Endodermal cell (in vitro differentiated cells): ENCODE measurements at regions not wholly inside any gene's neighbourhood (a gene's known extent, or its start where the extent isn't known, plus 50 kb on each side); places are given as distances from the start of the nearest gene placed in this dataset.
A peak's percentile ranks its signal among the peaks of the same experiment; 100 is the strongest.

ENCODE experiments used
- DNase-seq: peaks from one replicate; pipeline ENCODE4 v3.0.0-alpha.2; 2017
- H3K27ac ChIP-seq: 2 replicates; pipeline ENCODE4 v1.5.1; 2013; ENCODE audit warnings: mild to moderate bottlenecking, low read depth, low read length, moderate library complexity
- H3K27me3 ChIP-seq: 2 replicates; pipeline ENCODE4 v1.6.1; 2013; ENCODE audit warnings: mild to moderate bottlenecking, low read length, moderate library complexity; ENCODE audit not compliant: insufficient read depth, control insufficient read depth, poor library complexity, severe bottlenecking
- H3K36me3 ChIP-seq: 2 replicates; pipeline ENCODE4 v1.7.0; 2013; ENCODE audit warnings: mild to moderate bottlenecking, low read length, moderate library complexity; ENCODE audit not compliant: control insufficient read depth, insufficient read depth
- H3K4me1 ChIP-seq: one replicate; pipeline ENCODE4 v1.7.0; 2013; ENCODE audit warnings: low read length; ENCODE audit not compliant: control insufficient read depth, insufficient read depth
- H3K4me3 ChIP-seq: 2 replicates; pipeline ENCODE4 v1.5.1; 2013; ENCODE audit warnings: mild to moderate bottlenecking, low read length, moderate library complexity
- H3K9ac ChIP-seq: 2 replicates; pipeline ENCODE4 v1.6.1; 2013; ENCODE audit warnings: mild to moderate bottlenecking, low read length, moderate library complexity; ENCODE audit not compliant: poor library complexity, severe bottlenecking; ENCODE audit errors: extremely low read depth
- H3K9me3 ChIP-seq: 2 replicates; pipeline ENCODE4 v1.6.1; 2013; ENCODE audit warnings: mild to moderate bottlenecking, low read length, moderate library complexity; ENCODE audit not compliant: control insufficient read depth
- H3K27ac Mint-ChIP-seq: 2 replicates; pipeline ENCODE4 v1.8.0; 2020; ENCODE audit warnings: mixed read lengths
- H3K27me3 Mint-ChIP-seq: 2 replicates; pipeline ENCODE4 v1.8.0; 2021; ENCODE audit warnings: mild to moderate bottlenecking, mixed read lengths; ENCODE audit not compliant: insufficient read depth
- H3K36me3 Mint-ChIP-seq: 2 replicates; pipeline ENCODE4 v1.8.0; 2020; ENCODE audit warnings: low read depth, mixed read lengths
- H3K4me1 Mint-ChIP-seq: 2 replicates; pipeline ENCODE4 v1.8.0; 2020; ENCODE audit warnings: mixed read lengths
- H3K4me3 Mint-ChIP-seq: 2 replicates; pipeline ENCODE4 v1.8.0; 2020; ENCODE audit warnings: mild to moderate bottlenecking, moderate library complexity, mixed read lengths
- H3K9me3 Mint-ChIP-seq: 2 replicates; pipeline ENCODE4 v1.8.0; 2020; ENCODE audit warnings: mild to moderate bottlenecking, mixed read lengths
- CTCF ChIP-seq: fragments of 200-600 bp; sonication (generic); conservative IDR thresholded peaks from 2 replicates; pipeline ENCODE4 v1.5.0; 2021; ENCODE audit warnings: antibody characterized with exemption, mild to moderate bottlenecking
- WGBS, 2 experiments: methylation state at CpG; one replicate each; pipeline versions ENCODE4 v1.1.5 to v1.1.7; 2013; ENCODE audit warnings: missing lambda C conversion rate in 2 of 2, mixed read lengths in 1 of 2; ENCODE audit not compliant: insufficient coverage in 1 of 2, insufficient read length in 1 of 2; 5-methylcytosine and 5-hydroxymethylcytosine counted together

GRCh38 chr2:234422273-234422732 is 74.6 kb downstream of the ARL4C start:
- 89 to 100% methylated on average over 2 to 4 of the region's 4 CpGs for WGBS, 2 experiments
- no peak overlapping the region for H3K4me3 ChIP-seq
- no peak overlapping the region for H3K27ac ChIP-seq
- DNase-seq: no peak
- H3K9me3 Mint-ChIP-seq: no peaks in the 10 kb centered on the region
- H3K27ac Mint-ChIP-seq: no peak overlapping the region
- H3K9me3 ChIP-seq: no peaks in the 10 kb centered on the region
- peaks cover 15% of the 10 kb centered on the region for H3K4me1 Mint-ChIP-seq
- H3K27me3 Mint-ChIP-seq: peaks cover 25% of the 10 kb centered on the region
- H3K4me1 ChIP-seq: peaks cover 9% of the 10 kb centered on the region
- no peaks in the 10 kb centered on the region for H3K27me3 ChIP-seq
- H3K36me3 ChIP-seq: no peaks in the 10 kb centered on the region
- H3K4me3 Mint-ChIP-seq: no peak overlapping the region
- H3K36me3 Mint-ChIP-seq: no peaks in the 10 kb centered on the region
- TF ChIP-seq CTCF: no peak
- H3K9ac ChIP-seq: no peak overlapping the region

- Histone ChIP-seq H3K4me3 (no peak overlapping the region), H3K27me3 (no peaks in the 10 kb centered on the region), H3K36me3 (no peaks in the 10 kb centered on the region), H3K9me3 (no peaks in the 10 kb centered on the region), H3K9ac (no peak overlapping the region), H3K4me1 (no peaks in the 10 kb centered on the region), H3K27ac (no peak overlapping the region)
- H3K4me3 Mint-ChIP-seq: no peak overlapping the region
- no peaks in the 10 kb centered on the region for H3K36me3 Mint-ChIP-seq
- peak; percentile 24 for TF ChIP-seq CTCF
- H3K27ac Mint-ChIP-seq: no peak overlapping the region
- peaks cover 9% of the 10 kb centered on the region for H3K27me3 Mint-ChIP-seq
- no peaks in the 10 kb centered on the region for H3K4me1 Mint-ChIP-seq
- no peak for DNase-seq
- WGBS, 2 experiments: 80 to 89% methylated on average over 1 to 2 of the region's 2 CpGs
- no peaks in the 10 kb centered on the region for H3K9me3 Mint-ChIP-seq
Measured at GRCh38 chr2:234420408-234420807, 76.5 kb downstream of the ARL4C start.

- Mint-ChIP-seq H3K4me1 (no peaks in the 10 kb centered on the region), H3K27ac (no peak overlapping the region)
- no peaks in the 10 kb centered on the region for H3K36me3 ChIP-seq
Measured at GRCh38 chr2:234419726-234420125, 77.2 kb downstream of the ARL4C start.

More at GRCh38 chr2:234419726-234420125, 77.2 kb downstream of the ARL4C start:
- no peak overlapping the region for H3K9ac ChIP-seq
- no peaks in the 10 kb centered on the region for H3K4me1 ChIP-seq
- no peaks in the 10 kb centered on the region for H3K36me3 Mint-ChIP-seq
- H3K27me3 Mint-ChIP-seq: peaks cover 2% of the 10 kb centered on the region
- WGBS, 2 experiments: 74 to 90% methylated on average over 3 to 5 of the region's 5 CpGs
- no peaks in the 10 kb centered on the region for H3K9me3 ChIP-seq
- TF ChIP-seq CTCF: no peak
- H3K9me3 Mint-ChIP-seq: no peaks in the 10 kb centered on the region
- H3K27ac ChIP-seq: no peak overlapping the region
- H3K4me3 ChIP-seq: no peak overlapping the region
- no peaks in the 10 kb centered on the region for H3K27me3 ChIP-seq
- H3K4me3 Mint-ChIP-seq: no peak overlapping the region
- no peak for DNase-seq
